SW480 (cell line): ENCODE measurements at regions not wholly inside any gene's neighbourhood (a gene's known extent, or its start where the extent isn't known, plus 50 kb on each side); places are given as distances from the start of the nearest gene placed in this dataset.

ENCODE experiments used
- DNase-seq: peaks from one replicate; pipeline ENCODE4 v3.0.0-alpha.2; 2016; ENCODE audit warnings: low spot score

DNA sequence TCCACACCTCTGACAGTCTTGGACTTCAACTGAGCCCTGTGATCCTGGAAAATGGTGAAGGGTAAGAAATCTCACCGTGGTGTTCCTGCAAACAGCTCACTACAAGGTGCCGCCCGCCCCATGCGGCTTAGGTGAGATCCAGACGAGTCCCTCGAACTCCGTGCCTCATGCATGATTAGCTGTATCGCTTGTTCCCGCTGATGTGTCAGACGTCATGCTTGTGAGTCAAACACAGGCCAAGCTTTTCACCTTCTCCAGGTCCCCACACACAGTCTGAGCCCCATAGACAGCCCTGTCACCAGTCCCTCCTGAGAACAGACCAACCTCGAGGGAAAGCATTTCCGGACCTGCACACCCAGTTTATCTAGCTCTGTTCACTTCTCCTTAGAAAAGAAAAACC lies 740.5 kb downstream of the GALR1 start:
- no peak for DNase-seq

DNA sequence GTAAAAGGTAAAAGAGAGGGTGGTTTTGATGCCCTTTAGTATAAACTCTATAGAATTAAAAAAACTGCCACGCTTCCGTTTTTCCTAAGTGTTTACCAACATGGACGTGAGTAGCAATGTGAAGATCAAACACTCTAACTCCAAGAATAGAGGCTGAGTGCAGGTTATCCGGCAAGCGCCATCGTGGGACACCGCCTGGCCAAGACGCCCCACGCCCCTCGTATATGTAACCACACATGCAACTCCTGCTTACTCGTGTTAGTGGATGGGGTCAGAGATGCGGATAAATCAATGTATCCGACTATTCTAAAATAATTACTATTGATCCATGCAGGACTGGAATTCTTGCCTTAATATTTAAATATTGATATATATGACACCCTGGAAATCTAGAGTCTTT lies 741.3 kb downstream of the GALR1 start:
- no peak for DNase-seq

DNA sequence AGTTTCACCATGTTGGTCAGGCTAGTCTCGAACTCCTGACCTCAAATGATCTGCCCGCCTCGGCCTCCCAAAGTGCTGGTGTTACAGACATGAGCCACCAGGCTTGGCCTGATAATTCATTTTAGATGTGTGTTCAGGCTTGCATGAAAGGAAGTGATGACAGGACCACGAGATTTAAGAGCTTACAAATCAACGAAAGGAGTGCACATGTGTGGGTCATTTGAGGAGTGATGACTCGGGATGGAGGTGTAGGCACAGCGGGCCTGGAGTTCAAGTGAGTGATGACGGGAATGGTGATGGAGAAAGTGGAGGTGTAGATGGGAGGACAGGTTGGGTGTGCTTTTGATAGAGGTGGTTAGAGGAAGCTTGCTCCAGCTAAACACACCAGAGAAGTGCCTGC lies 742.4 kb downstream of the GALR1 start:
- DNase-seq = no peak

DNA sequence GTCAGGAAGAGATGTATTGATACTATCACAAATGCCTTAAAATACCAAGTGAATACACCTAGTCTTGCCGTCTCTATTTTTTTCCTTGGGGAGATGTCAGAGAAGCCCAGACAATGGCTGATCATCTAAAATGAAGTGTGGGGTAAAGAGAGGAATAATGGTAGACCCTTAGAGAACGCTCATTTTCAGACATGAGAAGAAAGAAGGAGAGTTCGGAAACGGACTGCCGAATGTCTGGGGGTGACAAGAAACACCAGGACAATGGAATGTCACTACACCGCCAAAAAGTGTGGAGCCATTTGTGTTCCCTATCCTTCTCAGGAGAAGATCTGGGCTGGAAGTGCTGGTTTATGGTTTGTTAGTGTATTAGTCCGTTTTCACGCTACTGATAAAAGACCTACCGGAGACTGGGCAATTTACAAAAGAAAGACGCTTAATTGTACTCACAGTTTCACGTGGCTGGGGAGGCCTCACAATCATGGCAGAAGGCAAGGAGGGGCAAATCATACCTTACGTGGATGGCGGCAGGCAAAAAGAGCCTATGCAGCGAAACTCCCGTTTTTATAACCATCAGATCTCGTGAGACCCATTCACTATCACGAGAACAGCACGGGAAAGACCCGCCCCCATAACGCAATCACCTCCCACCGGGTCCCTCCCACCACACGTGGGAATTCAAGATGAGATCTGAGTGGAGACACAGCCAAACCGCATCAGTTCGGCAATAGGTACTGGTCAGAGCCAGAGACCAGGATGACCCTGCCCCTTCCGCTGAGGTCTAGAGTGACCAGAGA lies 743.7 kb downstream of the GALR1 start:
- no peak for DNase-seq

DNA sequence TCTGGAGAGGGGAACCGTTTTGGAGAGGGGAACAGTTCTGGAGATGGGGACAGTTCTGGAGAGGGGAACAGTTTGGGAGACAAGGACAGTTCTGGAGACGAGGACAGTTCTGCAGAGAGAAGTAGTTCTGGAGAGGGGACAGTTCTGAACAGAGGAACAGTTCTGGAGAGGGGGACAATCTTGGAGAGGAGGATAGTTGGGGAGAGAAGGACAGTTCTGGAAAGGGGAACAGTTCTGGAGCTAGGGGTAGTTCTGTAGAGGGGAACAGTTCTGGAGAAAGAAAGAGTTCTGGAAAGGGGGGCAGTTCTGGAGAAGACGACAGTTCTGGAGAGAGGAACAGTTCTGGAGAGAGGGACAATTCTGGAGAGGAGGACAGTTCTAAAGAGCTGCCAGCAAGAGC lies 745.9 kb downstream of the GALR1 start:
- no peak for DNase-seq

DNA sequence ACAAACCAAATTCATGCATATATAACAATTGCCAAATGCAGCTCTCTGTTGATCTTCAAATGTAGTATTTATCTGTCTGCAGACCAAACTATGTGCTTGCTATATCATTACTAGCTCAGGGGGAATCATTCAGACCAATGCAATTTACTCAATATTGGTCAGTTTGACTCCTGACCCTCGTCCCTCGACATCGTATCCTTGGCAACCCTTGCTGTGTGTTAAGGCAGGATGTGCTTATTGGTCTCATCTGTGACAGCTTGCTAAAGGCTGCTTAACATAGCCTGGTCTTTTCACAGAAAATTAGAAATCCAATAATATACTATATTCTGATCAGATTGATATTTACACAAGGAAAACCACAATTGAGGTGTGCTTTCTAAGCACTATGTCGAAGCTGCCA lies 747.1 kb downstream of the GALR1 start:
- no peak for DNase-seq

DNA sequence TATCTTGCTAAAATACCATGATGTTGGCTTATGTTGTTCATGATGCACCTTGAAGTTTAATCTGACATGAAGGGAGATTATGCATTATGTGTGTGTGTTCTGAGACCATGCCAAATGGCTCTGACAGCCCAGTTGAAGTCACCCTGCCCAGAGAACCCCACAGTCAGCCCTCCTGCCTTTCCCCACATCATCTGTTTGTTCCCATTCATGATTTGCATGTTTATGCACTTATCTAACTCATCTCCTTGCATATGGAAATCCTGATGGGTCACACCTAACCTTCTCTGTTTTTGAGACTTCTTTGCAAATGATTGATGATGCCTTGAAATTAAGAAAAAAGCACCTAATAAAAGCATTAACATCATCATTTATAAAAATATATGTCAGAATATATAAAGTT lies 752.2 kb downstream of the GALR1 start:
- DNase-seq = no peak

DNA sequence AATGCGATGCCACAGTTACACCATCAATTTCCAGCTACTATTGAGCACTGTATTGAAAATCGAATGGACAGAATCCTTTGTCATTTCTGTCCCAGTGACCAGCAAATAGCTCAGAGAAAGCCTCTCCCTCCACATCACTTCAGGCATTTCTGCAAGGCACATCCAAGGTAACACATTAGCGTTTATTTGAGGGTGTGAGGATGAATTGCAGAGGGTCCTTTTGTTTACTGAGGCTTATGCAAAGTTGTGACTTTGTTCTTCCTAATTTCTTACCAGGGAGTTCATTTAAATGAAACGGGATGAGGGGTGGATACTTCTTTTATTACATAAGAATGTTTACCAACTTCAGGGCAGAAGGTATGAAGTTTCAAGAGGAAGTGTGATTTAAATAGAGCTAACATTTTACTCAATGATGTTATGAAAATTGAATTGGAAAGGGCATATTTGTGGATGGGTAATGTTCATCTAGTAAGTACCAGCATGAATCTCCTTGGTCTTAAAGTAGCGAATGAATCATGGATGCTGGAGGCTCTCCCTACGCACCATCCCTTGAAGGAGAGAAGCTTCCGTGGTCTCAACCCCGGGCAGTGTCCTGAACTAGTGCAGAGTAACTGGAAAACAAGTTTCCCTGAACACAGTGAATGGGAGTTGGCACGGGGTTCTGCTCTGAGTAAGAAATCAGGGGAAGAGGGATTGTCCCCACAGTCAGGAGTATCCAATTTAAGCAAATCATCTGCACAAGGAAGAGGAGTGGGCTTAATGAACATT lies 756.5 kb downstream of the GALR1 start:
- DNase-seq = no peak

DNA sequence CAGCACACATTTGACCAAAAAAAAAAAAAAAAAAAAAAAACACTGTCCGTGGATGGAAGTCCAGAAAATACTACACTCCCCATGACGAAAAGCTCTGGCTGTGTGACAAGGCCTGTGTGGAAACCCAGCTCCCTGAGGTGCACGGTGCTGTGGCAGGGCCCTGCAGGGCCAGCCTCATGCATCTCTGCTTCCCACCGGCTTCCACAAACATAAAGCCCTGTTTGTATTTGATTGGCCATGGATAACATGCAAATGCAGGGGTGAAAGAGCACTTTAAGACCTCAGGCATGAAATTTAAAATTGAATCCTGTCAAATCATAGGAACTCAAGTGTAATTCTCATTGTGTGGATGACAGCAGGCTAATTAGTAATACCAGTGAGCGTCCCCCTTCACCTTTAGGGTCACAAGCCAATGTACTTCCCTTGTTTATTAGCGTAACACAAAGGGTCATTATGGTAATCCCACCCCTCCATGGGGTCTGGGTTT lies 757.2 kb downstream of the GALR1 start:
- no peak for DNase-seq

DNA sequence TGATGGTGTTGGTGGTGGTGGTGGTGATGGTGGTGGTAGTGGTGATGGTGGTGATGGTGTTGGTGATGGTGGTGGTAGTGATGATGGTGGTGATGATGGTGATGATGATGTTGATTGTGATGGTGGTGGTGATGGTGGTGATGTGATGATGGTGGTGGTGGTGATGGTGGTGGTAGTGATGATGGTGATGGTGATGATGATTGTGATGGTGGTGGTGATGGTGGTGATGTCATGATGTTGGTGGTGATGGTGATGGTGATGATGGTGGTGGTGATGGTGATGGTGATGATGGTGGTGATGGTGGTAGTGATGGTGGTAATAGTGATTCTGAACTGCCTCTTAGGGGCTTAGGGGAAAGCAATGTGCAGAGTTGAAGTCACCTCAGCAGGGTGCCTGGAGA lies 760.7 kb downstream of the GALR1 start:
- DNase-seq = no peak

DNA sequence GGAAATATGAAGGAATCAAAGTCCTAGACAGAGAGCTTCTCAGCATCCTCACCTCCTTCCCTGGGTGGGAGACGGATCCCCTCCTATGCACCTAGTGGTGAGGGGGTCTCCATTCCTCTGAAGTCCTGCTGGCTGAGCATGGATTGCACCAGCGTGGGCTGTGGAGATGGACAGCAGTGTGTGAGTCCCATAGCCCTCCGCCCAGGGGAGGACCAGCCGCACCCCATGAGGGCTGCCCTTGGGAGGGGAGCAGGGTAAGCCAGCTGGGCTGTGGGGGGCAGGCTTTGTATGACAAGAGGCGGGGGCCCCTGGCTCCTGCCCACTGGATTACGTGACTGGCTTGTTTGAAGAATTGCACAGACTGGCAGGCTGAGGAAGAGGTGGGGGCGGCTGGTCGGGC lies 768.2 kb downstream of the GALR1 start:
- DNase-seq = no peak

DNA sequence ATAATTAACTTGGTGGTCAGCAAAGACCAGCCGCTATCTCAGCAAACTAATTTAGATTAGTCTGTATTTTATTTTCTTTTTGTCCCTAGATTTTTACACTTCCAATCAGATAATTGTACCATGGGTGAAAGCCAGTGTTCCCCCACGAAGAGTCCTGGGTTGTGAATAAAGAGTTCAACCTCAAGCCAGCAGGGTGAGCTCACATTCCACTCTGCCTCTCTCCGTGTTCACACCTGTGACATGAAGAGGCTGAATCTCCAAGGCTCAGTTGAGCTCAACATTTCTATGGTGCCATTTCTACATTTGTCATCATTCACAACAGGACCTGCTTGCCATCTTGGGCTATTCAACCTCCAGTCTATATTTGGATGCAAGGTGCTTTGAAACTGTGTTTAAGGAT lies 771.5 kb downstream of the GALR1 start:
- DNase-seq = peak; percentile 14

DNA sequence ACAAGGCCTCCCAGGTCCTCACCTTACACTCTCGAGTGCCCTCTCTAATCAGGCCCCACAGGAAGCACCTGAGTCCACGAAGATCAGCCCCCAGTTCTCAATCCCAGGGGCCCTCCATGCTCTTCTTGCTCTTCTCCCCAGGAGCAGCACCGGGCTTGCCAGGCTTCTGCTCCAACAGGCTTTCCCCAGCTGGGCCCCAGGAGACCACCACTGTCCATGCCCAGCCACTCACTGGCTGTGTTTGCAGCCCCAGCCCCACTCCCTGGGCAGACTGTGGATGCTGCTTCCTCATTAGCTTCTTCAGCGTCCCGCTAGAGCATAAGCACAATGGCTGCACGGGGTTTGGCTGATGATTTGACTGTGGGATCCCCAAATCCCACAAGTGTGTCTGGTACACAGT lies 781.9 kb downstream of the GALR1 start:
- DNase-seq = no peak

DNA sequence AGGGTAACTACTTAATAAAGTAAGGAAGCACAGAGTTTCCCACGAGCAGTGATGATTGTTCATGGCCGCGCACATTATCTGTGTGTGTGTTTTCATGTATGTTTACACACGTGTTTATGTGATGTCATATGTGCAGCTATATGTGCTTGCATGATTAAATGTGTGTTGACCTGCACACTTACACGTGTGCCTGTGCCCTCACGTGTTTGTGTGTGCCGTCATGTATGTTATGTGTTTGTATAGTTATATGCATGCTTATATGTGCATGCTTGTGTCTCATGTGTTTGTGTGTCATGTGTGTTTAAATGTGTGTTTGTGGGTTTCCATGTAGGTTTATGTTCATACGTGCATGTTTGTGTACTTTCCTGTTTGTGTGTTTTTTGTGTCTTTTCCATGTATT lies 782.3 kb downstream of the GALR1 start:
- no peak for DNase-seq

DNA sequence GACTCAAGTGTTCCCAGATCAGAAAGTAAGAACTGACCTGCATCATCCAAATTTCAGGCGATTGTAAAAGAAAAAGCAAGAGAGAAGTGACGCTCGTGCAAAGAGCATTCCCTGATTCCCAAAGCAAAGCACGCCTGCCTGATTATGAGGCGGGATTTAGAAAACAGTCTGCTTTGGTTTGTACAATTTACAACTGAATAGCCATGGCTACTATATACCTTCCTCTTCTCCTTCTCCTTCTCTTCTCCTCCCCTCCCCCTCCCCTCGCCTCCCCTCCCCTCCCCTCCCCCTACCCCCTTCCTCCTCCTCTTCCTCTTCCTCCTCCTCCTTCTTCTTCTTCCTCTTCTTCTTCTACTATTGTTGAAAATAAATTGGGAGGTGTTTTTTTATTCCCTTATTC lies 782.9 kb downstream of the GALR1 start:
- no peak for DNase-seq

DNA sequence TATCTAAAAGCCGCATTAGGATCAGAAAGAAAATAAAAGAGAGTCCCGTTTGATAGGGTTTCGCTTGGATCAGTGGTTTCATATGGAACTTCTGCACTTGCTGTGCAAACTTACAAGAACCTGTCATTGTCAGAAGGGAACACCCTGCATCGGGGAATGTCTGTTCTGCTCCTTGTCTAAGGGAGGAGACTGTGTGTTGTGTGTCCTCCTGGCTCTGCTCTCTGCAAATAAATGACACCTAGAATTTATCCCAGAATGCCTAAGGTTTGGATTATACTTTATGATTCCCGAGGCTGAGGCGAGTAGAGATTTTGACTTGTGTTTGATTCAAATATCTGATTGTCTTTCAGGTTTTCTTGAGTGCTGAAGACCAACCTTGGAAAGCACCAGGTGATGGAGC lies 785.1 kb downstream of the GALR1 start:
- DNase-seq = no peak

DNA sequence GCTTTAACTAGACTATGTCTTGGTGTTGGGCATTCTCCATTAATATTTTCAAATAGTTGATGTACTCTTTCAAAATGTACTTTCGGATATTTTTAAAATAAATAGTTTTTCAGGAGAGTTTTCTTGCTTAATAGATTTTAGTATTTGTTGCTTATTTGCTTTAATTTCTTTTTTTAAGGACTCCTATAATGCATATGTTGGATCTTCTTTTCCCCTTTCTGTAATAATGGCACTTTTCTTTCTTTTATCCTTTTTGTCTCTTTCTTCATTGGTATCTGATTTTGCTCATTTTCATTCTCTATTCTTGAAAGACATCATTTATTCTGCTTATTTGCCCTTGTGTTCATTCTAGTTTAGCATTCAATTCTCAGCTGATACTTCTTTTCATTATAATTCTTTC lies 791.6 kb downstream of the GALR1 start:
- no peak for DNase-seq

DNA sequence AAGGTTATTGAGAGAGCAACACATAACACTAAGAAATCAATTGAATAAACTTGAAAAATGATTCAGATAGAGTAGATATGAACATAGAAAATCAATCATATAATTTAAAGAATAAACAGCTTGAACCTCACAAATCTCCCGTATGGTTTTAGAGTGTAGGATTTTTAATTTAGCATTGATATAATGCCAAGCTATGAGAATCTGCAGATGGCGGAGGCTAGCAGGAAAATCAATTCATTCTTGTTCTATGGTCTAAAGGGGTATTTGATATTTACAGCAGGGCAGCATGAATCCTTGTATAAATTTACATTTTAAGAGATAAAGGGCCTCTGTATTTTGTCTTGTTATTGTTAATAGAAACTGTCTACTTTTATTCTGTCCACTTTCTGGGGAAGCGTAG lies 797.0 kb downstream of the GALR1 start:
- DNase-seq = no peak

DNA sequence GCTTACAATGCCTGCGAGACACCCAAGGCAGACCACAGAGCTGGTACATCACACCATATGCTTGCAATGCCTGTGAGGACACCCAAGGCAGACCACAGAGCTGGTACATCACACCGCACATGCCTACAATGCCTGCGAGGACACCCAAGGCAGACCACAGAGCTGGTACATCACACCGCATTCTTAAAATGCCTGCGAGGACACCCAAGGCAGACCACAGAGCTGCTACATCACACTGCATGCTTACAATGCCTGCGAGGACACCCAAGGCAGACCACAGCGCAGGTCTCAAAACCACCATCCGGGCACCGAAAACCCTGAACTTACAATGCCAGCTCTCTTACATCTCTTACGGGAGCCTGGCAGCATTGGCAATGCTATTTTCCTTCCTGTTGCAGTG lies 799.6 kb downstream of the GALR1 start:
- no peak for DNase-seq

DNA sequence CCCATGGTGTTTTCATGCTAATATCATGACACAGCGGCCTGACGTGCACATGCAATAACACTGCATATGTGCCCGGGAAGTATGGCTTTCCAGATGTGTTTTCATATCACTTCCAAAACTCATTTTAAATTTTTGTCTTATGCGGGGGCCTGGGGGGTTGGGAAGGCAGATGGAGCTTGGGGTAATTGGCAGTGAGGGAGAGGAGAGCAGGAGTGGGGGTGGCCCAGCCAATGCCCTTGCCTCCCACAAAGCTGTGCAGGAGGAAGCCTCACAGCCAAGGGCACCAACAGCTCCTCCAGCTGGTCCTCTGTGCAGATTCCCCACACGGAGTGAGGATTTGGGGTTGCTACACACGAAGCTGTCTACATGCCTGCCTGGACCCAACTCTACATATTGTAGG lies 805.2 kb downstream of the GALR1 start:
- DNase-seq = no peak

DNA sequence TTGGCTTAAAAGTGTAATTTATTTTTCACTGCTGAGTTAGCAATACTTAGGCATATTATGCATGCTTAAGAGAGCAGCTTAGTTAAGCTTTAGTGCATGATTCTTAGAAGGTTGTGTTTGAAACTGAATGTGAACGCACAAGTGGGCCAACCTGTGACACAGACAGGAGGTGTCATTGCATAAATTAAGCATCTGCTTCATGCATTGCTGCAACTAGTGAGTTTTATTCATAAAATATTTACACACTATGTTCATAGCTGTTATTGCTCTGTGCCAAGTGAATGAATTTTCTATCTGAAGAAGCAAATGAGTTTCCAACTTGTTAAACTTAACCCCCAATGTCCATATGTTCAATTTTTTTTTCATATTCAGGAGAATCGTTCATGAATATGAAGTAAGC lies 806.4 kb downstream of the GALR1 start:
- DNase-seq = no peak

DNA sequence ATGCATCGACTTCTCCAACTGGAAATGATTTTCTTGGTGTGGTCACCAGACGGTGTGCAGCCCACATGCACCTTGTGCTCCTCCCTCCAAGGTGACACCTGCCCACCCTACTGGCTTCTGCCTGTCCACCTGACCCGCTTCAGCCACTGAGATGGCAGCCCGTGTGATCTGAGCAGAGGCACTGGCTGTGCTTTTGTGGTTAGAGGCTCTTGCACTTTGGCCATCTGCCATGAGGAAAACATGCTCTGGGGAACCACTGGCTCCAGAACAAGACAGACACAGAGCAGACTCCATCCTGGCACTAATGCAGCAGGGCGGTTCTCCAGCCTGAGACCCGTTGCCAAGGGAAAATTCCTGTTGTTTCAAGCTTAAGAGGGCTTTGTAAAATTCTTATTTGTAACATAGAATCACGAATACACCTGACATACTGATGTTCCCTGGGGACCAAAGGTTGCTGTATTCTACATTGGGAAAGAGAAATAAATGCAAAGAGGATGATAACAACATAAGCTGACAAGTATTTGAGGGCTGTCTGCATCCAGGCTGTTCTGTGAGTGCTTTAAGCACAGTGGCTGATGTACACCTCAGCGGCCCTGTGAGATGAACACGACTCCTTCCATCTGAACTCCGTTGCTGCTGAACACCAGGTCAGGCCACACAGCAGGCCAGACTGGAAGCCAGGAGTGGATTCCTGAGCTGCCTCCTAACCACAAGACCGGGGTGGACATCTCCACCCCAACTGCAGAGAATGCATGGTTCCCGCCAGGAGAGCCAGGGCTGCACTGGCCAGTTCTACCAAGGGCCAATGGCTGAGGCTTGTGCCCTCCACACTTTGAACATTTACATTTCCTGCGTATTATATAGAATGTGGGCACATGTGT lies 820.4 kb downstream of the GALR1 start:
- DNase-seq = no peak
